Stimulated activated CD4-positive, alpha-beta T cell treated with anti-CD3 and anti-CD28 coated beads, Interleukin-1b, Interleukin-23, amount 100 ng/mL, for 24 hours (primary cell): ENCODE measurements at regions not wholly inside any gene's neighbourhood (a gene's known extent, or its start where the extent isn't known, plus 50 kb on each side); places are given as distances from the start of the nearest gene placed in this dataset.
A peak's percentile ranks its signal among the peaks of the same experiment; 100 is the strongest.
"Not testable (repeated sequence)": the region's sequence is repeated elsewhere in the genome, so short reads cannot be mapped to it uniquely, and the experiment has no call there.

Source experiments
- DNase-seq, 4 experiments: peaks; one replicate each; pipeline ENCODE4 v3.0.0-alpha.2; 2020; ENCODE audit warnings: low read depth in 4 of 4, low spot score in 1 of 4

GRCh38 chr15:83335542-83335941 lies 51.1 kb upstream of the BNC1 start:
- DNase-seq = not testable (repeated sequence)

- DNase-seq = no peak
These were observed 54.9 kb upstream of the BNC1 start for GRCh38 chr15:83339396-83339795.

- DNase-seq = no peak
These were observed 55.6 kb upstream of the BNC1 start for GRCh38 chr15:83340087-83340486.

DNA sequence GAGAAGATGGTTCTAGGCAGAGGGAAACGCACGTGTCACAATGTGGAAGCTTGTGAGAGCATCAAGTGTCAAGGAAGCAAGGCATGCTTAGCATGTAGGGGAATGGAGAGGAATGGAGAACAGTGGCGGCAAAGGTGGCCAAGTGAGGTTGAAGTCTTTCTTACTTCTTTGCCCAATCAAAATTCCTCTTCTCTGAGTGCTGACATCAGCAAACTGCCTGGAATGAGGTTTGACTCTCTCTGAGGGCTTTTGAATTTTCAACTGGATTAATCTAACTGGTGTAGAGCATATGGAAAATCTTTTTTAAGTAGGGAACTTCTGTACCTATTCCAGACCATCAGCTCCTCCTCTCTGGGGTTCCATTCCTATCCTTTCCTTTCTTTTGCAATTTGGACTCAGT lies 61.9 kb upstream of the BNC1 start:
- DNase-seq = no peak

- no peak for DNase-seq
These were observed 67.7 kb upstream of the BNC1 start for GRCh38 chr15:83352119-83352518.

DNA sequence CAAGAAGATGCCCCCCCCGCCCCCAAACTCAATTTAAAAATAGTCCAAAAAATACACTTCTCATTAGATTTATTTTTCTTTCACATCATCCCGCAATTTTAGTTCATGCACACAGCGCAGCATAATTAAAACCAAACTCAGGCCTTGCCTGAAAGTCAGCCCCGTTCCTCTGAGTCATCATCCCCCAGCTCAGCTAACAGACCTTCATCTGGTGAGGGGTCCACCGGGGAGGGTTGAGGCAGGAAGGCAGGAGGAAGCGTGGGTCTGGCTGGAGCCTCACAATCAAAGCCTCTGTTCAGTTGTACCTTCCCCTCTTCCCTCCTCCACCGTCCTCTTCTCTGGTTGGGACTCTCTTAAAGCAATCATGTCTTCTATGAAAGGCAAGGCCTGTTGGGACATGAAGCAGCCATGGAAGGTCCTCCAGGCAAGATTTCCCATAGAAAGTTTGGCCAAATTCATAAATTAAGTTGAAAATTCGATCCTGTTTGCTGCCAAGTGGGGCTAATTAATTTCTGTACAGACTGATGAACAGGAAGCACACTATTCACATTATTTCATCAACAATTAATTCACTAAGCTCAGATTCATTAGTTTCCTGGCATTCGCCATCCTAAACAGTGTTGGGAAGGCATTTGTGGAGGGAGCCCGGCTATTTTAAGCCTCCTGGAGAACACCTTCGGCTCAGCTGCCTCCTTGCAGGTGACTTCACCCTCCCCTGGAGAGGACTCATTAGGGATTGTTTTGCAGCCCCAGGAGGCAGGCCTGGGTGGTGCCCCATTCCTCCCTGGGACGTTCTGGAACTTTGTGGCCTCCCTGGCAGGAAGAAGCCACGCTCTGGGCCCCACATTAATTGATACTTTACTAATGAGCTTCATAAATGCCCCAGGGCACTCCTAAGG lies 72.3 kb upstream of the BNC1 start:
- DNase-seq = no peak

- DNase-seq = no peak
These were observed 74.6 kb upstream of the BNC1 start for GRCh38 chr15:83358972-83359564.

DNA sequence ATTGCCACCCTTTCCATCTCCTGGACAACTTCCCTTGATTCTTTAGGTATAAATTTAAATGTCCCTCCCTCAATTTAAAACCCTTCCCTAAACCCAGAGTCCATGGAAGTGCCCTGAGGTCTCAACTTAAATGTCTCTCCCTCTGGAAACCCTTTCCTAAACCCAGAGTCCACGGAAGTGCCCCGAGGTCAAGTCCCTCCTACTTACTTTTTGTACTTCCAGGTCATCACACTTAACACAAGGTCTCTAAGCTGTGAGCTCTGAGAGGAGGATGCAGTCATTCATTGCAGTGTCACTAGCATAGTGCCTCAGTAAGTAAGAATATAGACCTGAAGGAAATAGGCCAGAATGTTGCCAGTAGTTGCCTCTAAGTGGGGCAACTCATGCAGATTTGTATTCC lies 78.2 kb upstream of the BNC1 start:
- no peak for DNase-seq

DNA sequence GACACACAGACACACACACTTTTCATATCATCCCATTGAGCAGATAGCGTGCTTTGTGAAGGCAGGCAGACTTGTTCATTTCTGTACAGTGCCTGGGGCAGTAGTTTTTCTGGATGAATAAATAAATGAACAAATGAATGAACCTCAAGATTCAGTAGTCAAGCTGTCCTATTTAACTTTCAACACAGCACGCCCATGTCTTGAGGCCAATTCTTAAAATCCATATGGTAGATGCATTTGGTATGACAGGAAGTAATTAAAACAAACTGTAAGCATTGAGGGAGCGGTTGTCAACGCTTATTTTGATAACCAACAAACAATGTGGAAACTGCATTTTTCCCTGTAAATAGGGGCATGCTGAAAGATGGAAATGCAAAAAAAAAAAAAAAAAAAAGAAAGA lies 80.0 kb upstream of the BNC1 start:
- DNase-seq = no peak

- DNase-seq = no peak
These were observed 81.0 kb upstream of the BNC1 start for GRCh38 chr15:83365370-83365938.

DNA sequence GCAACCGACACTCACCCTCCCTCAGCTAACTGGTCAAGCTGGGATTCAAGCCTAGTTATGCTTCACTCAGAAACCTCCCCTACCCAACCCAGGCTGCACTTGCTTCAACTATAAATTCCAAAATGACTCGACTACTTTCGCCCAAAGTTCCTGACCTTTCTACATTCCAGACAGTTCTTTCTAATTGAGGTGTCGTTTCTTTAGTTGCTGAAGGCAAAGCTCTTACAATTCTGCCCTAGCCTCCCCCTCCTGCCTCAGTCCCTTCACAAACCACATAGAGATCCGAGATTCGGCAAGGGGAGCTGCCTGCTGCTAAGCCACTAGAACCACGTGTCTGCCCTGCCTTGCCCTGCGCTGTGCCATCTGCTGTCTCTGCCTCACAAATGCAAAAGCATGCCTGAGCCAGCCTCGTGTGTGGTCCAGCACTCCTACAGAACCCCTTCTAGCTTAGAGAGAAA lies 74.7 kb upstream of the SH3GL3 start:
- no peak for DNase-seq

DNA sequence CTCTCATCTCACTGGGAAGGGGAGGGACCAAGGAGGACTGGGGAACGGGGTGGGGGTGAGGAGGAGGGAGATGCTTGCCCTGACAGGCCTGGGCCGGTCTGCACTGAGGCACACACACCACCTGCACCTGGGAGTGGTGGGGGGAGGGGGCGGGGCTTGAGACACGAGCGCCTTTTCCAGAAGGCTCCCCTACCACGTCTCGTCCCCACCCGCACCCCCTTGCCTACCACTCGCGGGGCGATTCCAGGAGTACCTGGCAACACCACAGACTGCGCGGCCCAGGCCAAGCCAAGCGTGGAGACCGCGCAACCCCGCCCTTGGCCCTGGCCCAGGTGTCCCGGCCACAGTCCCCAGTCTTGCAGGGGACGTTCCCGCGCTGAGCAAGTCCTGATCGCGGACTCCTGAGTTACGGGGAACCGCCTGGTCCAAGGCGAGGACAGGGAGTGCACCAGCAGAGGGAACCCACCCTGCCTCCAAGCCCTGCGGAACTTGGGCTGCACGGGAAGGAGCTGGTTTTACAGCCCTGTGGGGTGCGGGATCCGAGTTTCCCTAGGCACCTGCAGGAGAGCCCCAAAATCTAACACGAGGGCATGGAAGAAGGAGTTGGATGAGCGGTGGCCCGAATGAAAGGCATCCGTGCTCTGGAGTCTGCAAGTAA lies 68.1 kb upstream of the SH3GL3 start:
- DNase-seq = no peak

GRCh38 chr15:83379579-83379959 lies 67.6 kb upstream of the SH3GL3 start:
- no peak for DNase-seq

DNA sequence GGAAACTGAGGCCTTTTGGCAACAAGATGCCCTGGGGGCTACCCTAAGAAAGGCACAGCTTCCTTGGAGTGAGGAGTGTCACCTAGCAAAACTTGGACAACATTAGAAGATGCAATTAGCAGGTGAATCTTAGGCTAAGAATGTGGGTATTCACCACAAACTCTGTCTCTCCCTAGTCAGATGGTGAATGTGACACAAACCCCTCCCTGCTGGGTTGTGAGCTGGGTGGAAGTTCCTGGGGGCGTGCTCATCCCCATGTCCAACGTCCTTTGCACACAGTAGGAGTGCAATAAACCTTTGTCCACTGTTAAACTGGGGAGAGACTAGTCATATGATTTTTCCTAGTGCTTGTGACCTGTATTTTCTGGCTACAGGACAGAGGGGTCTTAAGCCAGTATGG lies 67.1 kb upstream of the SH3GL3 start:
- DNase-seq = no peak

- peak in 1 of 4 experiments; percentile 22 for DNase-seq
These were observed 66.5 kb upstream of the SH3GL3 start for GRCh38 chr15:83380682-83381081.

DNA sequence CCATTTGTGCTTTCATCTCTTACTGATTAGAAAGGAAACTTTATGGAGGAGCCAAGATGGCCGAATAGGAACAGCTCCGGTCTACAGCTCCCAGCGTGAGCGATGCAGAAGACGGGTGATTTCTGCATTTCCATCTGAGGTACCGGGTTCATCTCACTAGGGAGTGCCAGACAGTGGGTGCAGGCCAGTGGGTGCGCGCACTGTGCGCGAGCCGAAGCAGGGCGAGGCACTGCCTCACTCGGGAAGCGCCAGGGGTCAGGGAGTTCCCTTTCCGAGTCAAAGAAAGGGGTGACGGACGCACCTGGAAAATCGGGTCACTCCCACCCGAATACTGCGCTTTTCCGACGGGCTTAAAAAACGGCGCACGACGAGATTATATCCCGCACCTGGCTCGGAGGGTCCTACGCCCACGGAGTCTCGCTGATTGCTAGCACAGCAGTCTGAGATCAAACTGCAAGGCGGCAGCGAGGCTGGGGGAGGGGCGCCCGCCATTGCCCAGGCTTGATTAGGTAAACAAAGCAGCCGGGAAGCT lies 63.5 kb upstream of the SH3GL3 start:
- not testable (repeated sequence) for DNase-seq

DNA sequence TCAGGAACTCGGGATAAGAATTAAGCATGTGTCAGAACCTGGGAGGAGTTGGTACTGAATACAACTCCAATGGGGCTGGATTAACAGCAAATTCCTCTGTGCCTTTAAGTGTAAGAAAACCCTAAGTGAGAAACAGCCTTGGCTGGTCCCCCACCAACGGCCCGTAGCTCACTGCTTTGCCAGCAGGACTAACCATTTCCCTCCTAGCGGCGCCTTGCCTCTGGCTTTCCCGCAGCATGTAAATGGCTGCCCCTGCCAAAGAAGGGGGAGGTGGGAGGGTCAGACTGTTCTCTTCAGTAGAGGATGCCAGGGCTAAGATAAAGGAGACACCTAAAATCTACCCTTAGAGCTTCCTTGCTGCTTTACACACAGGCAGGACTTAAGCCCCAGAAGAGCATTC lies 51.0 kb upstream of the SH3GL3 start:
- no peak for DNase-seq
